Neural crest cell (in vitro differentiated cells): ENCODE measurements at regions not wholly inside any gene's neighbourhood (a gene's known extent, or its start where the extent isn't known, plus 50 kb on each side); places are given as distances from the start of the nearest gene placed in this dataset.

Experiments used
- DNase-seq: peaks from one replicate; pipeline ENCODE4 v3.0.0; 2021; ENCODE audit warnings: low read depth, mixed read lengths, low spot score
- H3K27ac Mint-ChIP-seq: one replicate; pipeline ENCODE4 v1.8.0; 2021; ENCODE audit warnings: mild to moderate bottlenecking, mixed read lengths; ENCODE audit not compliant: unreplicated experiment
- H3K27me3 Mint-ChIP-seq: 2 replicates; pipeline ENCODE4 v1.8.0; 2021; ENCODE audit warnings: low read depth, mild to moderate bottlenecking, mixed read lengths
- H3K36me3 Mint-ChIP-seq: 2 replicates; pipeline ENCODE4 v1.8.0; 2021; ENCODE audit warnings: low read depth, mild to moderate bottlenecking, mixed read lengths
- H3K4me1 Mint-ChIP-seq: 2 replicates; pipeline ENCODE4 v1.8.0; 2021; ENCODE audit warnings: mixed read lengths
- H3K4me3 Mint-ChIP-seq: one replicate; pipeline ENCODE4 v1.8.0; 2021; ENCODE audit warnings: mild to moderate bottlenecking, mixed read lengths
- H3K9me3 Mint-ChIP-seq: 2 replicates; pipeline ENCODE4 v1.8.0; 2021; ENCODE audit warnings: mixed read lengths
- TF ChIP-seq, protein P1 (sequence below): fragments of 200-600 bp; sonication (generic); conservative IDR thresholded peaks from 2 replicates; pipeline ENCODE4 v1.5.0; 2021; ENCODE audit warnings: antibody characterized with exemption, mild to moderate bottlenecking

DNA sequence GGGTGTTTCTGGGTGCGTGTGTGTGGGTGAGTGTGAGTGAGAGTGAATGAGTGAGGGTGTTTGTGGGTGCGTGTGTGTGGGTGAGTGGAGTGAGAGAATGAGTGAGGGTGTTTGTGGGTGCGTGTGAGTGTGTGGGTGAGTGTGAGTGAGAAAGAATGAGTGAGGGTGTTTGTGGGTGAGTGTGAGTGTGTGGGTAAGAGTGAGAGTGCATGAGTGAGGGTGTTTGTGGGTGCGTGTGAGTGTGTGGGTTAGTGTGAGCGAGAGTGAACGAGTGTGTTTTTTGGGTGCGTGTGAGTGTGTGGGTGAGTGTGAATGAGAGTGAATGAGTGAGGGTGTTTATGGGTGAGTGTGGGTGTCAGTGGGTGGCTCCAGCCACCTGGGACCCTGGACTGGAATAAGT is 1676.1 kb upstream of the TENM3 start:
- Mint-ChIP-seq H3K27ac (no peak overlapping the region), H3K4me1 (peaks cover 11% of the 10 kb centered on the region), H3K9me3 (no peaks in the 10 kb centered on the region), H3K4me3 (no peak overlapping the region), H3K36me3 (peaks cover 4% of the 10 kb centered on the region), H3K27me3 (no peaks in the 10 kb centered on the region)
- TF ChIP-seq, protein P1, sequence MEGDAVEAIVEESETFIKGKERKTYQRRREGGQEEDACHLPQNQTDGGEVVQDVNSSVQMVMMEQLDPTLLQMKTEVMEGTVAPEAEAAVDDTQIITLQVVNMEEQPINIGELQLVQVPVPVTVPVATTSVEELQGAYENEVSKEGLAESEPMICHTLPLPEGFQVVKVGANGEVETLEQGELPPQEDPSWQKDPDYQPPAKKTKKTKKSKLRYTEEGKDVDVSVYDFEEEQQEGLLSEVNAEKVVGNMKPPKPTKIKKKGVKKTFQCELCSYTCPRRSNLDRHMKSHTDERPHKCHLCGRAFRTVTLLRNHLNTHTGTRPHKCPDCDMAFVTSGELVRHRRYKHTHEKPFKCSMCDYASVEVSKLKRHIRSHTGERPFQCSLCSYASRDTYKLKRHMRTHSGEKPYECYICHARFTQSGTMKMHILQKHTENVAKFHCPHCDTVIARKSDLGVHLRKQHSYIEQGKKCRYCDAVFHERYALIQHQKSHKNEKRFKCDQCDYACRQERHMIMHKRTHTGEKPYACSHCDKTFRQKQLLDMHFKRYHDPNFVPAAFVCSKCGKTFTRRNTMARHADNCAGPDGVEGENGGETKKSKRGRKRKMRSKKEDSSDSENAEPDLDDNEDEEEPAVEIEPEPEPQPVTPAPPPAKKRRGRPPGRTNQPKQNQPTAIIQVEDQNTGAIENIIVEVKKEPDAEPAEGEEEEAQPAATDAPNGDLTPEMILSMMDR, result no peak
- DNase-seq, result no peak

DNA sequence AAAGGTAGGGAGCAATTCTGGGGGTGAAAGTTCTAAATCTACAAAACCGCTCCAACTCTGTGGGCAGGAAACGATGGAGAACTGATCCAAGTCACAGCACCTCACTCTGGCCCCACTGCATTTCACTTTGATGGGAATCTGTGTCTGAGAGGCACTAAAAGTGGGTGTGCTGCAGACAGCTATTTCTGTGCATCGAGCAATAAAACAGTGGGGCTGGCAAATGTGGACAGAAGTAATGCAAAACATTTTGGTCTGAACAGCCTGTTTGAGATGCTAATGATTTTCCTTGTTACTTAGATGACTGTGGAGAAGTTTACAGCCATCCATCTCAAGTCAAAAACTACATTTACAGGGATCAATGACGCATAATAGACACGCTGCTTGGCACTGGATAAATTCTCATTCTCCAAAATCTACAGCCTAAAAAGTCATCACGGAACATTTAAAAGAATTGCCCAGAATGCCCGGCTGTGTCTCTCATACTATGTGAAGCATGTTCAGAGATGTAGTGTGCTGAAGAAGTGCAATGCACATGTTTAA is 1671.6 kb upstream of the TENM3 start:
- H3K4me1 Mint-ChIP-seq, result no peaks in the 10 kb centered on the region
- peaks cover 4% of the 10 kb centered on the region for H3K36me3 Mint-ChIP-seq
- H3K4me3 Mint-ChIP-seq, result no peak overlapping the region
- H3K27ac Mint-ChIP-seq, result no peak overlapping the region
- no peaks in the 10 kb centered on the region for H3K27me3 Mint-ChIP-seq
- H3K9me3 Mint-ChIP-seq, result no peaks in the 10 kb centered on the region
- TF ChIP-seq, protein P1, result no peak
- DNase-seq, result no peak

DNA sequence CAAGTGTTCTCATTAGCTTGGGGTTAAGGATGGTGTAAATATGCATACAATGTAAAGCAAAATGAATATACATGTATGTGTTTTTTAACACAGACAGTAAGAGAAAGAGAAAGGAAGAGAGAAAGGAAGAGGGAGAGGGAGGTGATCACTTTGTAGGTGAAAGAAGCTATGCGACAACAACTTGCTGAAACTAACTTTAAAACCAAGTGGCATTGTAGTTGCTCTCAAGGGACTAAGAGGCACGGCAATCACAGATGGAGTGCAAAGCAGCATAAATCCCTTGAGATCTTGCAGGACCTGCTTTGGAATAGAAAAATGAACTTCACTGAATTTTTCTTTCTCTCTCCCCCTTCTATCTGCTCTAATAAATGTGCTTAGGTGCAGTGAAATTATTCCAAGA is 1665.0 kb upstream of the TENM3 start:
- H3K36me3 Mint-ChIP-seq, result no peaks in the 10 kb centered on the region
- TF ChIP-seq, protein P1, result no peak
- H3K9me3 Mint-ChIP-seq, result no peaks in the 10 kb centered on the region
- no peak for DNase-seq
- H3K4me3 Mint-ChIP-seq, result no peak overlapping the region
- H3K4me1 Mint-ChIP-seq, result no peaks in the 10 kb centered on the region
- H3K27ac Mint-ChIP-seq, result no peak overlapping the region
- no peaks in the 10 kb centered on the region for H3K27me3 Mint-ChIP-seq

DNA sequence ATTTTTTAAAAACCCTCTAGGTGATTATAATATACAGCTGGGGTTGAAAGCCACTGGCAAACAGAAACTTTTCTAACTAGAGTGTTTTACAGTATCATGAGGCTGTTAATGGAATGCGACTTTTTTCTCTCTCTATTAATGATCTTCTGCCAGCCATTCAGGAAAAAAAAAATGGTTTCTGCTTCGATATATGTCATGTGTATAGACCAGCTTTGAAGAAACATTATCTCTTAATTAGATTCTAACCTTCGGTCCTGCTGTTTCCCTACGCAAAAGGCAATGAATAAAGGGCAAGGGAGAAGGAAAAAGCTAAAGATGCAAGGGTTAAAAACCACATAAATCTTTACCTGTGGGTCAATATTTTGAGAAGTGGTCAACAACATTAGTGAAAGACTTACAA is 1662.1 kb upstream of the TENM3 start:
- DNase-seq, result no peak
- no peaks in the 10 kb centered on the region for H3K4me1 Mint-ChIP-seq
- no peak overlapping the region for H3K27ac Mint-ChIP-seq
- TF ChIP-seq, protein P1, result no peak
- no peaks in the 10 kb centered on the region for H3K36me3 Mint-ChIP-seq
- H3K4me3 Mint-ChIP-seq, result no peak overlapping the region
- H3K9me3 Mint-ChIP-seq, result no peaks in the 10 kb centered on the region
- no peaks in the 10 kb centered on the region for H3K27me3 Mint-ChIP-seq

DNA sequence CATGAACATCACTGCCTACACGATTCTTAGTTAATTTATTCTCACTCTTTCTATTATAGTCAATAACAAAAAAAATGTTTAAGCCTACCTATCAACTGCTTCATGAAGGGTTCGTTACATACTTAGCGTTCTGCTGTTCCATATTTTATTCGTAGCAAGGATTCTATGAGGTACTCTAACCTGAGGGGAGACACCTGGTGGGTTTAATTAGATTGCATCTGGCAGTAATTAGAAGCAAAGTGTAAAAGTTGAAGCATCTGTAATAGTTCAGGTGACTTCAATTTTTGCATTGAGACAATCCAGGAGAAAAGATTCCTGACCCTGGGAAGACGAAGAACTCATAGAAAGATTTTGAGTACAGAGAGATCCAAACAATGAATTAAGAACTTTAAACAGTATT is 1655.8 kb upstream of the TENM3 start:
- Mint-ChIP-seq H3K4me3 (no peak overlapping the region), H3K27me3 (no peaks in the 10 kb centered on the region), H3K4me1 (no peaks in the 10 kb centered on the region), H3K9me3 (no peaks in the 10 kb centered on the region), H3K27ac (no peak overlapping the region), H3K36me3 (no peaks in the 10 kb centered on the region)
- no peak for DNase-seq
- TF ChIP-seq, protein P1, result no peak

DNA sequence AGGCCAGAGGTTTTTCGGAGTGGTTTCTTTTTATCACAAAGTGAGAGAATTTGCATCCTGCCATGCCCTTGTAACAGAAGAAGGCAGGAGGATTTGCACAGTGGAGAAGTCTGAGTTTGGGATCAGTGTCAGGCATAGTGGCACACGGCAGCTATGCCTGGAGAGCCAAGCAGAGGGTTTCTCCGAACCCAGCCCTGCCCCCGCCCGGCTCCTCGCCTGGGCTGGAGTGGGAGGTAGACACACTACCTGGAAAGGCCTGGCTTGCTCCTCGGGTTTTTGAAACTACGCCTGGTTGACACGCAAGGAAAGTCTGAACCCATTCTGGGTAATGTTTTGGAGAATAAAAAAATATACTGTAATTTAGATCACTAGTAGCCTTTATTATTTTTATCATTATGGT is 1653.6 kb upstream of the TENM3 start:
- no peak for DNase-seq
- H3K4me3 Mint-ChIP-seq, result no peak overlapping the region
- no peaks in the 10 kb centered on the region for H3K27me3 Mint-ChIP-seq
- TF ChIP-seq, protein P1, result no peak
- H3K27ac Mint-ChIP-seq, result no peak overlapping the region
- H3K4me1 Mint-ChIP-seq, result no peaks in the 10 kb centered on the region
- no peaks in the 10 kb centered on the region for H3K36me3 Mint-ChIP-seq
- H3K9me3 Mint-ChIP-seq, result no peaks in the 10 kb centered on the region
